Gastroesophageal sphincter (tissue), 3 donors: ENCODE measurements at regions not wholly inside any gene's neighbourhood (a gene's known extent, or its start where the extent isn't known, plus 50 kb on each side); places are given as distances from the start of the nearest gene placed in this dataset.

ENCODE experiments used
- EP300 ChIP-seq: sonication (generic); formaldehyde crosslinking; IDR thresholded peaks from one replicate; pipeline ENCODE4 v1.6.1; 2017; ENCODE audit warnings: antibody characterized with exemption, mild to moderate bottlenecking
- POLR2A ChIP-seq, 2 donors: fragments of 450-650 bp; IDR thresholded peaks; one replicate each; pipeline ENCODE4 v1.6.1; 2017; ENCODE audit warnings: antibody characterized with exemption in 2 of 2, mild to moderate bottlenecking in 2 of 2, moderate library complexity in 1 of 2
- POLR2AphosphoS5 ChIP-seq: sonication (generic); formaldehyde crosslinking; IDR thresholded peaks from one replicate; pipeline ENCODE4 v1.6.1; 2017; ENCODE audit warnings: antibody characterized with exemption
- TF ChIP-seq, protein P1 (sequence below), 4 experiments: fragments of 200-600 bp in 2 of 4; fragments of 450-650 bp in 2 of 4; sonication (generic) in 1 of 4; IDR thresholded peaks; one replicate each; pipeline ENCODE4 v1.5.1; 2017 to 2019; ENCODE audit warnings: antibody characterized with exemption in 4 of 4, mild to moderate bottlenecking in 2 of 4, moderate library complexity in 2 of 4

DNA sequence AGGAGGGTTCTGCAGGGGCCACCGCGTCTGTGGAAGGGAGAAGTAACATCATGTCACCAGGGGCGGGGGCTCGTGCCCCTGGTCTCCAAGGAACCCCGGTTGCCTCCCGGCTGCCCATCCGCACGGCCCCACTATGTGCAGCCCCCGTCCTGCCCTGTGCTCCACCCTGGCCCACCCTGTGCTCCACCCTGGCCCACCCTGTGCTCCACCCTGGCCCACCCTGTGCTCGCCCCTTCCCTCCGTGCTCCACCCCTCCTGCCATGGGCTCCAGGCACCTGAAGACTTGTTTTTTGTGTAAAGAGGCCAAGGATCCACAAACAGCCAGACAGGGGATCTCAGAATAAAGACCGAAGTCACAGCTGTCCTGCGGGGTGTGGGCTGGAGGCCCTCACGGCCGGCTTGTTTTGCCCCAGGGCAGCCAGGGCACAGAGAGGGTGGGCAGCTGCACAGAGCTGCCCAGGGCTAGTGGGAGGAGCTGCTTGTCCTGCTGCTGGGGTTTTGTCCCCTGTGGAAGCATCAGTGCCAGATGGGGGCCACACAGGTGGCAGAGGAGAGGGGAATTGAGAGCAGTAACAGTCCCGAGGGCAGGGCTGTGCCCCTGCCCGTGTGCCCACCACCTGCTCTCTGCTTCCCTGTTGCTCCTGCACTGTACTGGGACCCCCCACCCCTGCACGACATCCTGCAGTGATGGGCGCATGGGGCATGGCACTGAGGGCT, 147.0 kb upstream of the CIBAR2 start:
- TF ChIP-seq POLR2AphosphoS5 (no peak), EP300 (no peak), POLR2A (IDR thresholded peaks at IDR 0.05) (no peak)
- TF ChIP-seq, protein P1, sequence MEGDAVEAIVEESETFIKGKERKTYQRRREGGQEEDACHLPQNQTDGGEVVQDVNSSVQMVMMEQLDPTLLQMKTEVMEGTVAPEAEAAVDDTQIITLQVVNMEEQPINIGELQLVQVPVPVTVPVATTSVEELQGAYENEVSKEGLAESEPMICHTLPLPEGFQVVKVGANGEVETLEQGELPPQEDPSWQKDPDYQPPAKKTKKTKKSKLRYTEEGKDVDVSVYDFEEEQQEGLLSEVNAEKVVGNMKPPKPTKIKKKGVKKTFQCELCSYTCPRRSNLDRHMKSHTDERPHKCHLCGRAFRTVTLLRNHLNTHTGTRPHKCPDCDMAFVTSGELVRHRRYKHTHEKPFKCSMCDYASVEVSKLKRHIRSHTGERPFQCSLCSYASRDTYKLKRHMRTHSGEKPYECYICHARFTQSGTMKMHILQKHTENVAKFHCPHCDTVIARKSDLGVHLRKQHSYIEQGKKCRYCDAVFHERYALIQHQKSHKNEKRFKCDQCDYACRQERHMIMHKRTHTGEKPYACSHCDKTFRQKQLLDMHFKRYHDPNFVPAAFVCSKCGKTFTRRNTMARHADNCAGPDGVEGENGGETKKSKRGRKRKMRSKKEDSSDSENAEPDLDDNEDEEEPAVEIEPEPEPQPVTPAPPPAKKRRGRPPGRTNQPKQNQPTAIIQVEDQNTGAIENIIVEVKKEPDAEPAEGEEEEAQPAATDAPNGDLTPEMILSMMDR (IDR thresholded peaks at IDR 0.05), result no peak
